Mucosa of descending colon (tissue), 3 donors: ENCODE measurements at regions not wholly inside any gene's neighbourhood (a gene's known extent, or its start where the extent isn't known, plus 50 kb on each side); places are given as distances from the start of the nearest gene placed in this dataset.

Experiments
- ATAC-seq: fragments of 200-7000 bp; cut with Tn5 transposase; one replicate; pipeline ENCODE4 v1.9.1; 2020; ENCODE audit warnings: mild to moderate bottlenecking, moderate library complexity
- DNase-seq, 3 donors: peaks; one replicate each; pipeline ENCODE4 v3.0.0-alpha.2; 2020
- H3K36me3 ChIP-seq: fragments of 200-600 bp; one replicate; pipeline ENCODE4 v1.8.0; 2021; ENCODE audit warnings: low read depth, mild to moderate bottlenecking
- H3K4me1 ChIP-seq: fragments of 200-600 bp; one replicate; pipeline ENCODE4 v1.8.0; 2021; ENCODE audit warnings: low read depth, mild to moderate bottlenecking
- H3K4me3 ChIP-seq: fragments of 200-600 bp; one replicate; pipeline ENCODE4 v1.8.0; 2021; ENCODE audit warnings: mild to moderate bottlenecking
- H3K9me3 ChIP-seq: fragments of 200-600 bp; one replicate; pipeline ENCODE4 v1.8.0; 2021; ENCODE audit warnings: mild to moderate bottlenecking
- CTCF ChIP-seq: fragments of 200-600 bp; IDR thresholded peaks from one replicate; pipeline ENCODE4 v1.8.0; 2022; ENCODE audit warnings: antibody characterized with exemption, mild to moderate bottlenecking
- intact Hi-C, 2 donors: fragments of 100-400 bp; cut with DNase I in 1 of 2; cut with micrococcal nuclease in 1 of 2; formaldehyde crosslinking; loops; one replicate each; pipeline versions ENCODE4 v1.11.0 to v1.11.1; 2022; cut with DNase I, micrococcal nuclease
- donor health status: DM: no; HTN: no; CAD: no; lungs with moderate emphysema.
- donor health status: DM: no; HTN: no; CAD: no.
- donor health status: DM: no; HTN: yes; CAD: no.

DNA sequence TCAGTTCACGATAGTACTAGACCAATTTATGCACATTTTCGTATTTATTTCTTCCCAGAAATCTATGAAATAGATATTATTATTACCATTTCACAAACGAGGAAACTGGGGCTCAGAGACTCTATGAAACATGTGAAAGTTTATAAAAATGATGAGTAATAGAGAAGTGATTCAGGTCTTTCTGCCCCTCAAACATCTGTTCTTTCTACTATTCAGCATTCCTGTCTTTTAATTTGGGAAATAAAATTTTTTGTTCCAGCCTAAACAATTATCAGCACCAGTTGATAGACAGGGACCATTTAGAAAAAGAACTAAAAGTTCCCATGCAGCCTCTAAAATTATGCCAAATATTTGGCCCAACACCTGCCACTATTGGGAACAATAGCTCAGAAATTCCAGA lies 585.1 kb downstream of the PTPRC start:
- Histone ChIP-seq H3K9me3 (no peaks in the 10 kb centered on the region), H3K36me3 (no peaks in the 10 kb centered on the region), H3K4me1 (no peaks in the 10 kb centered on the region), H3K4me3 (no peak overlapping the region)
- DNase-seq (no peak), ATAC-seq (no peak)
- no peak for TF ChIP-seq CTCF
- intact Hi-C loops: no loop called here

DNA sequence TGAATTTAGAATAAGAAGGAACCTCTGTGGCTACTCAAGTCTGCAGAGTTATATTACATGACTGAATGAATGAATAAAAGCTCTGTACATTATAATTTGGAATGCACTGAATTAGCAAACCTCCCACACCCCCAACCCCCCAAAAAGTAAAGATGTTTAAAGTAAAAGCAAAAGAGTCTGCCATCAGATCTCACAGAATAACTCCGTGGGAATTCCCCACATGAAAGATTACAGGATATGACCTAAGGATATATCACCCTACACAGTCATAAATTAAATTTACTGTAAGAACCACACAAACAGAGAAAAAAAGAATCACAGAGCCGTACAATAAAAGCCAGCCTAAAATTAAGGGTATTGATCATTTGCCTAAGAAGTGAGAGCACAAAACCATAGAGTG lies 587.3 kb downstream of the PTPRC start:
- H3K9me3 ChIP-seq: no peaks in the 10 kb centered on the region
- intact Hi-C loops: no loop called here
- DNase-seq (no peak), ATAC-seq (no peak)
- no peaks in the 10 kb centered on the region for H3K36me3 ChIP-seq
- no peaks in the 10 kb centered on the region for H3K4me1 ChIP-seq
- H3K4me3 ChIP-seq: no peak overlapping the region
- TF ChIP-seq CTCF: no peak

DNA sequence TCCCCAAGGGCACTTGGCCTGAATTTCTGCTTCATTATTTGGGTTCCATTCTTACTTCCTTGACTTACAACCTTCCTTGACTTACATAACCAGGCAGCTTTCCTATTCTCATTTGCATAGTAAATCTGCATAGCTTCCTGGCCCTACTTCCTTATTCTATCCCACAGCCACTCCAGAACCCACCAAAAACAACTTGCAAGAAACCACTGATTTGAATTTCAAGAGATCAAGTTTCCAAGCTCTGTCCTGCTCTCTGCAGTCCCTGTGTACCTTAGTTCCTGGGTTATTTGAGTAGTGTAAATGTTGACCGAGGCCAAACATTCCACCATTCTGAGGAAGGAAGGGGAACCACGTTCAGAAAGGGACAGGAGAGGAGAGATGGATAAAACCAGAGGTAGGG lies 603.3 kb downstream of the PTPRC start:
- no peaks in the 10 kb centered on the region for H3K9me3 ChIP-seq
- ATAC-seq (no peak), DNase-seq (no peak)
- intact Hi-C loops: no loop called here
- TF ChIP-seq CTCF: no peak
- H3K36me3 ChIP-seq: no peaks in the 10 kb centered on the region
- H3K4me3 ChIP-seq: no peak overlapping the region
- no peaks in the 10 kb centered on the region for H3K4me1 ChIP-seq

- no peak for ATAC-seq
- Histone ChIP-seq H3K9me3 (no peaks in the 10 kb centered on the region), H3K4me3 (no peak overlapping the region), H3K4me1 (no peaks in the 10 kb centered on the region), H3K36me3 (no peaks in the 10 kb centered on the region)
- DNase-seq: no peak
- intact Hi-C loops: no loop called here
- no peak for TF ChIP-seq CTCF
These were observed 603.8 kb downstream of the PTPRC start for GRCh38 chr1:199242601-199243000.

DNA sequence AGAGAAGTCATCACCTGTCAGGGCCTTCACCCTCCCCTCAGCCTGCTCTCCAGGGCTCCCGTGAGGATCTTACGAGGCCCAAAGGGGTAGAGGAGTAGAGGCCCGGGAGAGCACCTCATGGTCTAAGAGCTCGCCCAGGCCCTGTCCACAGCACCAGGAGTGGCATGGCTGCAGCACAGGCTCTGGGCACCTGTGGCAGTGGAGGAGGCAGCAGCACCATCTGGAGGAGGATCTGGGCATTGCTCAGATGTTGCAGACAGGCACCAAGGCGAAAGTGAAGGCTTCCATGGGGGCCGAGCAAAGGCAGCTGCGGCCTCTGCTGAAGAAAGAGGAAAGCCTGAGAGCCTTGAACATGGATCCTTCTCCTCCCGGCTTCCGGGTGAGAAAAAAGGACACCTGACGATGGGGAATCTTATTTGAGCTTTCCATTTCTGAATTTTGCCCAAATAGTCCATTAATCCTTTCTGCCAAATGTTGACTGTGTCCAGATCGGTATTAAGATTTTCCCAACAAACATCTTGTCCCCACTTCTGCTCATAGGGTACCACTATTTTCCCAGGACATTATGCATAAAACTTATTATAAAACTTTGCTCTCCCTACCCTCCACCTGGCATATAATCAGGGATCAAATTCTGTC lies 604.7 kb downstream of the PTPRC start:
- intact Hi-C loops: no loop called here
- ATAC-seq (peak; percentile 82), DNase-seq (peak; percentile 58 to 66 (median 58))
- Histone ChIP-seq H3K36me3 (no peaks in the 10 kb centered on the region), H3K9me3 (no peaks in the 10 kb centered on the region), H3K4me1 (no peaks in the 10 kb centered on the region), H3K4me3 (no peak overlapping the region)
- peak; percentile 27 for TF ChIP-seq CTCF

DNA sequence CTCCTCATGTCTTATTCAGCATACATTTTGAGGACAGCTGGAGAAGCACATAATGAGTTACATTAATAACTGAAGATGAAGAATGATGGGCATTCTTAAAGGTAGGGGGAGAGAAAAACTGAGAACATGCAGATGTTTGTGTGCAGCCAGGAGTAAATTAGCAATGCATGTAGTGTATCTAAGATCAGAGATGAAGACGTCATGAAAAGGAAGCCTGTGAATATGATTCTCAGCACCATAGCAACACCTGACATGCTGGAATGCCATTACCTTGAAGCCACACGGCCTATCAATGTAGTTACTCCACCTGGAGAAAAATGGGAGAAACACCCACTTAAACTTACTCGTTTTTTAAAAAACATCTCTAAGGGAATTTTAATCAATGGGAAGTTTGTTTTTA lies 607.1 kb downstream of the PTPRC start:
- TF ChIP-seq CTCF: no peak
- Histone ChIP-seq H3K4me3 (no peak overlapping the region), H3K36me3 (no peaks in the 10 kb centered on the region), H3K9me3 (no peaks in the 10 kb centered on the region), H3K4me1 (no peaks in the 10 kb centered on the region)
- ATAC-seq: no peak
- intact Hi-C loops: no loop called here
- no peak for DNase-seq
